GM12878 (cell line): ENCODE measurements at regions not wholly inside any gene's neighbourhood (a gene's known extent, or its start where the extent isn't known, plus 50 kb on each side); places are given as distances from the start of the nearest gene placed in this dataset.

Experiments
- ATAC-seq: fragments of 200-7000 bp; cut with Tn5 transposase; 3 replicates; pipeline ENCODE4 v1.9.1; 2020; ENCODE audit warnings: mild to moderate bottlenecking, moderate library complexity
- BruUV-seq: library from RNA; stranded (reverse); fragments of 400-500 nt; replicated peaks from 2 replicates; lab custom pipeline; 2021; lab: Mats Ljungman, UMichigan
- CTCF ChIA-PET: fragments of 300-600 bp; sonication (Branson Sonifier 250); formaldehyde crosslinking; extraction: SDS; loops from one replicate; lab custom pipeline; 2021; ENCODE audit warnings: inconsistent platforms; lab: Yijun Ruan, JAX
- POLR2A ChIA-PET: fragments of 350-600 bp; formaldehyde crosslinking; extraction: SDS; loops from one replicate; lab custom pipeline; 2021; ENCODE audit warnings: inconsistent platforms; lab: Charles Lee
- RAD21 ChIA-PET: fragments of 300-600 bp; sonication (Branson Sonifier 250); formaldehyde crosslinking; loops from one replicate; lab custom pipeline; 2023; ENCODE audit warnings: antibody characterized with exemption; ENCODE audit not compliant: unreplicated experiment; lab: Charles Lee
- SMC1A ChIA-PET: fragments of 300-600 bp; sonication (Branson Sonifier 250); formaldehyde crosslinking; loops from one replicate; lab custom pipeline; 2023; ENCODE audit not compliant: unreplicated experiment, uncharacterized antibody; lab: Charles Lee
- DNase-seq: peaks from one replicate; pipeline ENCODE4 v3.0.0-alpha.2; 2011; ENCODE audit warnings: low read depth, low spot score
- FAIRE-seq: peaks from 3 replicates; lab custom pipeline; 2011; peaks lifted over from hg19 to GRCh38; lab: Jason Lieb, UNC
- H2AFZ ChIP-seq: 2 replicates; pipeline ENCODE4 v1.6.0; 2011; ENCODE audit warnings: low read depth, low read length, control low read depth; ENCODE audit not compliant: control insufficient read depth
- H3K27ac ChIP-seq: 2 replicates; pipeline ENCODE4 v1.5.1; 2011; ENCODE audit warnings: control low read depth; ENCODE audit not compliant: control insufficient read depth, insufficient read depth
- H3K27me3 ChIP-seq, 2 experiments: replicated peaks in 1 of 2; 2 replicates each; pipeline versions ENCODE4 v1.6.0 to v1.6.1; 2011; ENCODE audit warnings: low read length in 1 of 2; ENCODE audit not compliant: control insufficient read depth in 2 of 2, insufficient read depth in 2 of 2
- H3K36me3 ChIP-seq, 2 experiments: 2 replicates each; pipeline ENCODE4 v1.5.1; 2011; ENCODE audit warnings: low read length in 1 of 2; ENCODE audit not compliant: control insufficient read depth in 2 of 2, insufficient read depth in 2 of 2
- H3K4me1 ChIP-seq: 2 replicates; pipeline ENCODE4 v1.6.1; 2011; ENCODE audit warnings: mild to moderate bottlenecking, low read length, moderate library complexity, mixed read lengths; ENCODE audit not compliant: control insufficient read depth, insufficient read depth
- H3K4me2 ChIP-seq: 2 replicates; pipeline ENCODE4 v1.6.0; 2011; ENCODE audit warnings: control low read depth; ENCODE audit not compliant: control insufficient read depth, insufficient read depth
- H3K4me3 ChIP-seq: fragments of 200-600 bp; sonication (generic); 2 replicates; pipeline ENCODE4 v1.5.1; 2016
- H3K79me2 ChIP-seq: 2 replicates; pipeline ENCODE4 v1.6.0; 2011; ENCODE audit warnings: low read length; ENCODE audit not compliant: control insufficient read depth, insufficient read depth
- H3K9ac ChIP-seq: 2 replicates; pipeline ENCODE4 v1.8.0; 2011; ENCODE audit warnings: low read length, control low read depth, mixed read lengths; ENCODE audit not compliant: control insufficient read depth, insufficient read depth
- H3K9me3 ChIP-seq: replicated peaks from 3 replicates; pipeline ENCODE4 v1.5.1; 2011; ENCODE audit warnings: mild to moderate bottlenecking, low read length; ENCODE audit not compliant: control insufficient read depth, insufficient read depth
- H4K20me1 ChIP-seq: 2 replicates; pipeline ENCODE4 v1.6.0; 2011; ENCODE audit not compliant: control insufficient read depth, insufficient read depth
- ELK1 ChIP-seq: IDR thresholded peaks from 2 replicates; pipeline ENCODE4 v1.6.1; 2012; ENCODE audit warnings: low read depth, low read length, improper control_type of control experiment
- EP300 ChIP-seq, 2 experiments: fragments of 150-350 bp in 1 of 2; IDR thresholded peaks; 2 replicates each; pipeline ENCODE4 v1.6.1; 2011 to 2012; ENCODE audit warnings: low read depth in 2 of 2, low read length in 2 of 2, borderline replicate concordance in 1 of 2, improper control_type of control experiment in 1 of 2, inconsistent platforms in 1 of 2; ENCODE audit not compliant: control insufficient read depth in 1 of 2
- HDAC2 ChIP-seq: fragments of 200-600 bp; sonication (generic); IDR thresholded peaks from 2 replicates; pipeline ENCODE4 v1.6.1; 2017
- JUND ChIP-seq: IDR thresholded peaks from 2 replicates; pipeline ENCODE4 v1.6.1; 2012; ENCODE audit warnings: low read depth, mild to moderate bottlenecking, low read length, improper control_type of control experiment, moderate library complexity
- MEF2B ChIP-seq: fragments of 450-650 bp; IDR thresholded peaks from 2 replicates; pipeline ENCODE4 v1.6.1; 2018; ENCODE audit warnings: mild to moderate bottlenecking, moderate library complexity; ENCODE audit not compliant: partially characterized antibody, poor library complexity, severe bottlenecking
- MLLT1 ChIP-seq: fragments of 450-650 bp; IDR thresholded peaks from 2 replicates; pipeline ENCODE4 v1.6.1; 2016; ENCODE audit warnings: mild to moderate bottlenecking
- NR2C1 ChIP-seq: fragments of 450-650 bp; IDR thresholded peaks from 2 replicates; pipeline ENCODE4 v1.6.1; 2017; ENCODE audit warnings: antibody characterized with exemption, mild to moderate bottlenecking, moderate library complexity
- POLR2AphosphoS2 ChIP-seq: IDR thresholded peaks from 2 replicates; pipeline ENCODE4 v1.6.1; 2011; ENCODE audit warnings: low read depth, mild to moderate bottlenecking, low read length, improper control_type of control experiment, moderate library complexity
- RBBP5 ChIP-seq: fragments of 200-600 bp; sonication (generic); conservative IDR thresholded peaks from 2 replicates; pipeline ENCODE4 v1.6.1; 2016
- SREBF2 ChIP-seq: IDR thresholded peaks from 2 replicates; pipeline ENCODE4 v1.6.1; 2012; ENCODE audit warnings: mild to moderate bottlenecking, low read length
- USF1 ChIP-seq: IDR thresholded peaks from 2 replicates; pipeline ENCODE4 v1.6.1; 2011; ENCODE audit warnings: borderline replicate concordance, low read depth, mild to moderate bottlenecking, moderate library complexity, mixed read lengths, low read length; ENCODE audit not compliant: insufficient read depth; ENCODE audit errors: extremely low read length
- WRNIP1 ChIP-seq: IDR thresholded peaks from 2 replicates; pipeline ENCODE4 v1.6.1; 2011; ENCODE audit warnings: low read depth, low read length, improper control_type of control experiment, borderline replicate concordance
- ZBTB40 ChIP-seq: fragments of 450-650 bp; IDR thresholded peaks from 2 replicates; pipeline ENCODE4 v1.6.1; 2016; ENCODE audit warnings: mild to moderate bottlenecking, moderate library complexity, borderline replicate concordance
- ZNF207 ChIP-seq: fragments of 450-650 bp; IDR thresholded peaks from 2 replicates; pipeline ENCODE4 v1.6.1; 2014; ENCODE audit warnings: antibody characterized with exemption, mild to moderate bottlenecking, borderline replicate concordance
- WGBS: methylation state at CpG from one replicate; pipeline ENCODE4 v1.1.6; 2016; ENCODE audit warnings: low lambda C conversion rate; ENCODE audit not compliant: insufficient replicate concordance, insufficient coverage; ENCODE audit errors: missing lambda C conversion rate; 5-methylcytosine and 5-hydroxymethylcytosine counted together
- in situ Hi-C: fragments of 300-500 bp; cut with MboI; formaldehyde crosslinking; loops from 9 replicates; pipeline ENCODE4 v1.14.3; 2018; ENCODE audit warnings: mixed read lengths
- intact Hi-C: fragments of 100-400 bp; cut with micrococcal nuclease; formaldehyde crosslinking; loops from one replicate; pipeline ENCODE4 v1.14.2; 2022; ENCODE audit not compliant: unreplicated experiment

- TF ChIP-seq ELK1 (no peak), HDAC2 (no peak), SREBF2 (no peak)
Measured at GRCh38 chr11:29296680-29297079, 720.1 kb downstream of the KCNA4 start (continued).

- intact Hi-C loops (loop anchor here (2.0 kb wide), 1 partner anchor 41 kb away; no protein-coding TSS in a partner anchor), in situ Hi-C loops (no loop called here)
- Histone ChIP-seq H3K27me3 (no peaks in the 10 kb centered on the region), H3K4me3 (no peak overlapping the region), H3K36me3 (no peaks in the 10 kb centered on the region), H4K20me1 (no peaks in the 10 kb centered on the region), H3K4me1 (no peaks in the 10 kb centered on the region), H2AFZ (no peak overlapping the region), H3K9me3 (no peaks in the 10 kb centered on the region), H3K4me2 (no peak overlapping the region), H3K79me2 (no peaks in the 10 kb centered on the region), H3K9ac (no peak overlapping the region), H3K27ac (no peak overlapping the region)
- ATAC-seq (peak; percentile 96), DNase-seq (peak; percentile 45), FAIRE-seq (peak; percentile 72)
- ChIA-PET CTCF (interaction anchor here (0.7 to 6.3 kb wide), 7 partner anchors 9 to 40 kb away, joined by 3 to 45 read pairs (median 4); no protein-coding TSS in a partner anchor), POLR2A (interaction anchor here (0.9 to 1.8 kb wide), 2 partner anchors 13 to 14 kb away, joined by 4 to 6 read pairs; no protein-coding TSS in a partner anchor), SMC1A (interaction anchor here (0.8 to 5.6 kb wide), 18 partner anchors 8 to 132 kb away, joined by 3 to 71 read pairs (median 6); no protein-coding TSS in a partner anchor), RAD21 (interaction anchor here (0.8 to 3.9 kb wide), 10 partner anchors 8 to 1178 kb away, joined by 3 to 57 read pairs (median 6); no protein-coding TSS in a partner anchor)
- WGBS, result 1% methylated on average over 3 of the region's 3 CpGs
- BruUV-seq, result no TSS peak
- TF ChIP-seq EP300 (IDR thresholded peaks at IDR 0.05; ENCODE audit: borderline replicate concordance in 1 of 2, control insufficient read depth in 1 of 2, low read depth in 2 of 2, low read length in 2 of 2), result peak; percentile 98 to 99
- no peak for TF ChIP-seq RBBP5
- no peak for TF ChIP-seq POLR2AphosphoS2
- TF ChIP-seq NR2C1, result peak; percentile 63
- peak; percentile 79 for TF ChIP-seq MEF2B
- TF ChIP-seq ZBTB40, result no peak; the same call in 1 of the 2 replicates
- TF ChIP-seq MLLT1, result 0 out of 2 replicates have a peak, but pooled peaks have one; percentile 36
- TF ChIP-seq JUND, result 0 out of 2 replicates have a peak, but pooled peaks have one; percentile 15
- no peak for TF ChIP-seq ZNF207
- TF ChIP-seq WRNIP1, result no peak
- no peak for TF ChIP-seq USF1
Measured at GRCh38 chr11:29293825-29294224, 723.0 kb downstream of the KCNA4 start.
